Activated CD4-positive, alpha-beta T cell treated with anti-CD3 and anti-CD28 coated beads for 48 hours (primary cell): ENCODE measurements at regions not wholly inside any gene's neighbourhood (a gene's known extent, or its start where the extent isn't known, plus 50 kb on each side); places are given as distances from the start of the nearest gene placed in this dataset.

Experiments
- DNase-seq: peaks from one replicate; pipeline ENCODE4 v3.0.0-alpha.2; 2020

- no peak for DNase-seq
These were observed 552.4 kb upstream of the PCDH15 start for GRCh38 chr10:55353414-55353813.

GRCh38 chr10:55351431-55351830 lies 550.4 kb upstream of the PCDH15 start:
- no peak for DNase-seq

GRCh38 chr10:55348534-55348933 lies 547.5 kb upstream of the PCDH15 start:
- DNase-seq, result no peak

GRCh38 chr10:55330486-55330885 lies 529.5 kb upstream of the PCDH15 start:
- DNase-seq, result no peak

- DNase-seq, result no peak
These were observed 528.8 kb upstream of the PCDH15 start for GRCh38 chr10:55329796-55330195.

GRCh38 chr10:55320187-55320700 lies 519.2 kb upstream of the PCDH15 start:
- no peak for DNase-seq

- no peak for DNase-seq
These were observed 511.0 kb upstream of the PCDH15 start for GRCh38 chr10:55311848-55312635.

- no peak for DNase-seq
These were observed 509.1 kb upstream of the PCDH15 start for GRCh38 chr10:55310143-55310542.

GRCh38 chr10:55305285-55305684 lies 504.3 kb upstream of the PCDH15 start:
- DNase-seq, result no peak

- DNase-seq, result no peak
These were observed 486.3 kb upstream of the PCDH15 start for GRCh38 chr10:55287346-55287745.

GRCh38 chr10:55283031-55283430 lies 482.0 kb upstream of the PCDH15 start:
- DNase-seq, result no peak

- no peak for DNase-seq
These were observed 479.7 kb upstream of the PCDH15 start for GRCh38 chr10:55280696-55281095.

- DNase-seq, result no peak
These were observed 476.5 kb upstream of the PCDH15 start for GRCh38 chr10:55277549-55277948.

GRCh38 chr10:55274367-55274766 lies 473.3 kb upstream of the PCDH15 start:
- DNase-seq, result no peak

GRCh38 chr10:55273946-55274345 lies 472.9 kb upstream of the PCDH15 start:
- no peak for DNase-seq

GRCh38 chr10:55272886-55273285 lies 471.9 kb upstream of the PCDH15 start:
- DNase-seq, result no peak

GRCh38 chr10:55266797-55267196 lies 465.8 kb upstream of the PCDH15 start:
- no peak for DNase-seq

GRCh38 chr10:55263327-55263726 lies 462.3 kb upstream of the PCDH15 start:
- DNase-seq, result no peak

GRCh38 chr10:55242544-55242943 lies 441.5 kb upstream of the PCDH15 start:
- DNase-seq, result no peak

GRCh38 chr10:55237462-55237861 lies 436.4 kb upstream of the PCDH15 start:
- DNase-seq, result no peak

GRCh38 chr10:55233505-55233904 lies 432.5 kb upstream of the PCDH15 start:
- no peak for DNase-seq

- no peak for DNase-seq
These were observed 432.1 kb upstream of the PCDH15 start for GRCh38 chr10:55233090-55233489.

GRCh38 chr10:55232553-55232952 lies 431.5 kb upstream of the PCDH15 start:
- no peak for DNase-seq

GRCh38 chr10:55227967-55228366 lies 426.9 kb upstream of the PCDH15 start:
- no peak for DNase-seq
